ENCODE measurements at regions not wholly inside any gene's neighbourhood (a gene's known extent, or its start where the extent isn't known, plus 50 kb on each side); places are given as distances from the start of the nearest gene placed in this dataset.

DNA sequence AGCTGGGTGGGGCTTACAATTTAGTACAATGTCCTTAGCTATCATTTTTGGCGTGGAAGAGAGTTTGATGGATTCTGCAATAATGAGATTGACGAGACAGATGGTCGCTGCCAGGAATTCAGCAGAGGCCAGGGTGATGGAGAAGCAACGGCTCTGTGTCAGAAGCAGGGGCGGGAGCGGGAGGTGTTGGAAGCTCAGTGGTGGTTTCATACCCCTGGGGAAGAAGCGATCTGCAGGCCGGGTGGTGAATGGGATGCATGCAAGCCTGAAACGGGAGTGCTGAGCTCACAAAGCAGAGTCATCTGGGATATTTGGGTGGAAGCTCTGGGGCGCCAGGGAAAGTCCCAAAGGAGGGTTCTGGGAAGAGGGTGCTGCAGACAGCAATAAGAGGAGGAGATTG lies 370.8 kb downstream of the ZNF536 start:
- TF ChIP-seq, protein P1, sequence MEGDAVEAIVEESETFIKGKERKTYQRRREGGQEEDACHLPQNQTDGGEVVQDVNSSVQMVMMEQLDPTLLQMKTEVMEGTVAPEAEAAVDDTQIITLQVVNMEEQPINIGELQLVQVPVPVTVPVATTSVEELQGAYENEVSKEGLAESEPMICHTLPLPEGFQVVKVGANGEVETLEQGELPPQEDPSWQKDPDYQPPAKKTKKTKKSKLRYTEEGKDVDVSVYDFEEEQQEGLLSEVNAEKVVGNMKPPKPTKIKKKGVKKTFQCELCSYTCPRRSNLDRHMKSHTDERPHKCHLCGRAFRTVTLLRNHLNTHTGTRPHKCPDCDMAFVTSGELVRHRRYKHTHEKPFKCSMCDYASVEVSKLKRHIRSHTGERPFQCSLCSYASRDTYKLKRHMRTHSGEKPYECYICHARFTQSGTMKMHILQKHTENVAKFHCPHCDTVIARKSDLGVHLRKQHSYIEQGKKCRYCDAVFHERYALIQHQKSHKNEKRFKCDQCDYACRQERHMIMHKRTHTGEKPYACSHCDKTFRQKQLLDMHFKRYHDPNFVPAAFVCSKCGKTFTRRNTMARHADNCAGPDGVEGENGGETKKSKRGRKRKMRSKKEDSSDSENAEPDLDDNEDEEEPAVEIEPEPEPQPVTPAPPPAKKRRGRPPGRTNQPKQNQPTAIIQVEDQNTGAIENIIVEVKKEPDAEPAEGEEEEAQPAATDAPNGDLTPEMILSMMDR (IDR thresholded peaks at IDR 0.05) = no peak
- TF ChIP-seq, protein P2, sequence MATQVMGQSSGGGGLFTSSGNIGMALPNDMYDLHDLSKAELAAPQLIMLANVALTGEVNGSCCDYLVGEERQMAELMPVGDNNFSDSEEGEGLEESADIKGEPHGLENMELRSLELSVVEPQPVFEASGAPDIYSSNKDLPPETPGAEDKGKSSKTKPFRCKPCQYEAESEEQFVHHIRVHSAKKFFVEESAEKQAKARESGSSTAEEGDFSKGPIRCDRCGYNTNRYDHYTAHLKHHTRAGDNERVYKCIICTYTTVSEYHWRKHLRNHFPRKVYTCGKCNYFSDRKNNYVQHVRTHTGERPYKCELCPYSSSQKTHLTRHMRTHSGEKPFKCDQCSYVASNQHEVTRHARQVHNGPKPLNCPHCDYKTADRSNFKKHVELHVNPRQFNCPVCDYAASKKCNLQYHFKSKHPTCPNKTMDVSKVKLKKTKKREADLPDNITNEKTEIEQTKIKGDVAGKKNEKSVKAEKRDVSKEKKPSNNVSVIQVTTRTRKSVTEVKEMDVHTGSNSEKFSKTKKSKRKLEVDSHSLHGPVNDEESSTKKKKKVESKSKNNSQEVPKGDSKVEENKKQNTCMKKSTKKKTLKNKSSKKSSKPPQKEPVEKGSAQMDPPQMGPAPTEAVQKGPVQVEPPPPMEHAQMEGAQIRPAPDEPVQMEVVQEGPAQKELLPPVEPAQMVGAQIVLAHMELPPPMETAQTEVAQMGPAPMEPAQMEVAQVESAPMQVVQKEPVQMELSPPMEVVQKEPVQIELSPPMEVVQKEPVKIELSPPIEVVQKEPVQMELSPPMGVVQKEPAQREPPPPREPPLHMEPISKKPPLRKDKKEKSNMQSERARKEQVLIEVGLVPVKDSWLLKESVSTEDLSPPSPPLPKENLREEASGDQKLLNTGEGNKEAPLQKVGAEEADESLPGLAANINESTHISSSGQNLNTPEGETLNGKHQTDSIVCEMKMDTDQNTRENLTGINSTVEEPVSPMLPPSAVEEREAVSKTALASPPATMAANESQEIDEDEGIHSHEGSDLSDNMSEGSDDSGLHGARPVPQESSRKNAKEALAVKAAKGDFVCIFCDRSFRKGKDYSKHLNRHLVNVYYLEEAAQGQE (IDR thresholded peaks at IDR 0.05; ENCODE audit: insufficient read depth in 1 of 2, low read depth in 2 of 2, low read length in 1 of 2) = no peak

Measured in Panc1 (cell line).